Esophagus squamous epithelium (tissue), 5 donors: ENCODE measurements at regions not wholly inside any gene's neighbourhood (a gene's known extent, or its start where the extent isn't known, plus 50 kb on each side); places are given as distances from the start of the nearest gene placed in this dataset.
A peak's percentile ranks its signal among the peaks of the same experiment; 100 is the strongest.

ENCODE experiments used
- DNase-seq: peaks from one replicate; lab custom pipeline; 2025; lab: John Stamatoyannopoulos, UW
- H3K27ac ChIP-seq, 4 donors: fragments of 200-600 bp; sonication (generic); one replicate each; pipeline ENCODE4 v1.5.1; 2016 to 2019; ENCODE audit warnings: mild to moderate bottlenecking in 1 of 4
- H3K27me3 ChIP-seq, 4 donors: fragments of 200-600 bp; sonication (generic); 1 replicate in 3 of 4; 2 replicates in 1 of 4; pipeline versions ENCODE4 v1.5.1 to v1.6.0; 2017 to 2021; ENCODE audit warnings: antibody characterized with exemption in 1 of 4
- H3K36me3 ChIP-seq, 3 donors: fragments of 200-600 bp; sonication (generic); one replicate each; pipeline ENCODE4 v1.5.1; 2016 to 2019
- H3K4me1 ChIP-seq, 3 donors: fragments of 200-600 bp; sonication (generic); one replicate each; pipeline ENCODE4 v1.5.1; 2017 to 2019
- H3K4me3 ChIP-seq, 4 donors: fragments of 200-600 bp; sonication (generic); 1 replicate in 3 of 4; 2 replicates in 1 of 4; pipeline ENCODE4 v1.5.1; 2016 to 2019; ENCODE audit warnings: mild to moderate bottlenecking in 2 of 4, moderate library complexity in 1 of 4
- H3K9me3 ChIP-seq, 3 donors: fragments of 200-600 bp; sonication (generic); one replicate each; pipeline ENCODE4 v1.5.1; 2016 to 2019
- POLR2A ChIP-seq, 4 donors: fragments of 450-650 bp; IDR thresholded peaks; one replicate each; pipeline ENCODE4 v1.6.1; 2017; ENCODE audit warnings: antibody characterized with exemption in 4 of 4, mild to moderate bottlenecking in 4 of 4, moderate library complexity in 3 of 4
- WGBS, 2 donors: methylation state at CpG; one replicate each; pipeline ENCODE4 v1.1.5; 2018; 5-methylcytosine and 5-hydroxymethylcytosine counted together
- intact Hi-C: fragments of 100-400 bp; cut with DNase I; formaldehyde crosslinking; loops from one replicate; pipeline ENCODE4 v1.15.0; 2022
- TF ChIP-seq, protein P1 (sequence below), 6 experiments: fragments of 450-650 bp in 4 of 6; fragments of 200-600 bp in 2 of 6; sonication (generic) in 2 of 6; IDR thresholded peaks; one replicate each; pipeline ENCODE4 v1.5.1; 2016 to 2019; ENCODE audit warnings: antibody characterized with exemption in 6 of 6, mild to moderate bottlenecking in 4 of 6, moderate library complexity in 4 of 6
- donor health status: DM: yes; HTN: yes; CAD: no.

- Histone ChIP-seq H3K36me3 (no peaks in the 10 kb centered on the region), H3K27me3 (no peaks in the 10 kb centered on the region), H3K27ac (peak overlapping the region in 3 of 4 donors; percentile 23 to 59 (median 50)), H3K4me3 (no peak overlapping the region), H3K4me1 (peaks cover 0 to 31% (median 8%) of the 10 kb centered on the region in 3 donors), H3K9me3 (no peaks in the 10 kb centered on the region)
- no peak for DNase-seq
- intact Hi-C loops, result no loop called here
- TF ChIP-seq, protein P1, sequence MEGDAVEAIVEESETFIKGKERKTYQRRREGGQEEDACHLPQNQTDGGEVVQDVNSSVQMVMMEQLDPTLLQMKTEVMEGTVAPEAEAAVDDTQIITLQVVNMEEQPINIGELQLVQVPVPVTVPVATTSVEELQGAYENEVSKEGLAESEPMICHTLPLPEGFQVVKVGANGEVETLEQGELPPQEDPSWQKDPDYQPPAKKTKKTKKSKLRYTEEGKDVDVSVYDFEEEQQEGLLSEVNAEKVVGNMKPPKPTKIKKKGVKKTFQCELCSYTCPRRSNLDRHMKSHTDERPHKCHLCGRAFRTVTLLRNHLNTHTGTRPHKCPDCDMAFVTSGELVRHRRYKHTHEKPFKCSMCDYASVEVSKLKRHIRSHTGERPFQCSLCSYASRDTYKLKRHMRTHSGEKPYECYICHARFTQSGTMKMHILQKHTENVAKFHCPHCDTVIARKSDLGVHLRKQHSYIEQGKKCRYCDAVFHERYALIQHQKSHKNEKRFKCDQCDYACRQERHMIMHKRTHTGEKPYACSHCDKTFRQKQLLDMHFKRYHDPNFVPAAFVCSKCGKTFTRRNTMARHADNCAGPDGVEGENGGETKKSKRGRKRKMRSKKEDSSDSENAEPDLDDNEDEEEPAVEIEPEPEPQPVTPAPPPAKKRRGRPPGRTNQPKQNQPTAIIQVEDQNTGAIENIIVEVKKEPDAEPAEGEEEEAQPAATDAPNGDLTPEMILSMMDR (IDR thresholded peaks at IDR 0.05), result no peak
- no peak for TF ChIP-seq POLR2A (IDR thresholded peaks at IDR 0.05)
Observed at GRCh38 chr15:35305946-35306345, 220.9 kb upstream of the NANOGP8 start.

- 64 to 65% methylated on average over 2 of the region's 2 CpGs for WGBS, 2 donors
- intact Hi-C loops, result no loop called here
- Histone ChIP-seq H3K27me3 (no peaks in the 10 kb centered on the region), H3K36me3 (no peaks in the 10 kb centered on the region), H3K4me3 (no peak overlapping the region), H3K4me1 (peaks cover 0 to 31% (median 8%) of the 10 kb centered on the region in 3 donors), H3K9me3 (no peaks in the 10 kb centered on the region), H3K27ac (no peak overlapping the region)
- no peak for DNase-seq
- TF ChIP-seq, protein P1 (IDR thresholded peaks at IDR 0.05), result no peak
- TF ChIP-seq POLR2A (IDR thresholded peaks at IDR 0.05), result no peak
Observed at GRCh38 chr15:35305031-35305550, 220.0 kb upstream of the NANOGP8 start.

DNA sequence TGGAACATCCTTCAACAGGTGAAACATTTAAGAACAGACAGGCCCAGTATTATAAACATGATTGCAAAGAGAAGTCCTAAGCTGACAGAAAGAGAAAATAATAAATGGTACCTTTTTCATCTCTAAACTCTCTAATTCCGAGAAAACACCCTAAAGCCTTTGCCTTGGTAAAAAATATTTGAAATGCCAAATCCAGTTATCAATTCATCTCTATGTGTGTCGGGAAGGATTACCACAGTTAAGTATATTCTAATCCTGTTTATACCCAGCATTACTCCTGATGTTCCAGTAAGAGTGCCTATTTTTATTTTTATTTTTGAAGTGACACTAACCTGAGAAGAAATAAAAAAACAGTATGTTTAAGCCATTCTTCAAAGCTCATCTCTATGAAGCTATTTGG is 219.3 kb upstream of the NANOGP8 start:
- Histone ChIP-seq H3K36me3 (no peaks in the 10 kb centered on the region), H3K27me3 (no peaks in the 10 kb centered on the region), H3K27ac (no peak overlapping the region), H3K4me1 (peaks cover 0 to 29% (median 8%) of the 10 kb centered on the region in 3 donors), H3K9me3 (no peaks in the 10 kb centered on the region), H3K4me3 (no peak overlapping the region)
- intact Hi-C loops, result no loop called here
- no peak for DNase-seq
- 39 to 54% methylated on average over 2 of the region's 2 CpGs for WGBS, 2 donors
- TF ChIP-seq, protein P1 (IDR thresholded peaks at IDR 0.05), result no peak
- TF ChIP-seq POLR2A (IDR thresholded peaks at IDR 0.05), result no peak

DNA sequence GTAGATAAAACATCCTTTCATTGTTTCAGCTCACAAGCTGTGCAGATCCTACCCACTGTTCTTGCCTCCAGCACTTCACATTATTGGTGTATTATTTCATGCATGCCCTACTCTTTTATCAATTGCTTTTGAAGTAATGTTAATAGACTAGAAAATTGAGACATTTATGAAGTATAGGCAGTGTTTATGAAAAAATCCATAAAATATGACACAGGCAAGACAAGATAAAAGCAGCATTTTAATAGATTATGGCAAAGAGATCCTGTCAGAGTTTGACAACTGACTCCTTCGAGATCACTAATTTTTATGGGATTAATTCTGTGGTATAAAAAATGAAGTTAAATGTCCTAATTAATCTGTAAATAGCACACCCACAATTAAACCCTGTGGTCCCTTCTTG is 217.2 kb upstream of the NANOGP8 start:
- Histone ChIP-seq H3K27me3 (no peaks in the 10 kb centered on the region), H3K4me1 (peaks cover 0 to 19% (median 8%) of the 10 kb centered on the region in 3 donors), H3K36me3 (no peaks in the 10 kb centered on the region), H3K9me3 (no peaks in the 10 kb centered on the region), H3K4me3 (no peak overlapping the region), H3K27ac (no peak overlapping the region)
- DNase-seq, result no peak
- intact Hi-C loops, result no loop called here
- 79 to 97% methylated on average over 1 of the region's 1 CpG for WGBS, 2 donors
- TF ChIP-seq, protein P1 (IDR thresholded peaks at IDR 0.05), result no peak
- TF ChIP-seq POLR2A (IDR thresholded peaks at IDR 0.05), result no peak

- Histone ChIP-seq H3K4me3 (no peak overlapping the region), H3K9me3 (no peaks in the 10 kb centered on the region), H3K27ac (no peak overlapping the region), H3K27me3 (no peaks in the 10 kb centered on the region), H3K36me3 (no peaks in the 10 kb centered on the region), H3K4me1 (peaks cover 0 to 6% (median under 1%) of the 10 kb centered on the region in 3 donors)
- intact Hi-C loops, result no loop called here
- TF ChIP-seq, protein P1 (IDR thresholded peaks at IDR 0.05), result no peak
- DNase-seq, result no peak
- WGBS, 2 donors, result 85% methylated on average over 2 of the region's 2 CpGs
Observed at GRCh38 chr15:35301088-35301487, 216.0 kb upstream of the NANOGP8 start.
